ENCODE measurements at regions not wholly inside any gene's neighbourhood (a gene's known extent, or its start where the extent isn't known, plus 50 kb on each side); places are given as distances from the start of the nearest gene placed in this dataset.

- CTCF ChIA-PET (ENCODE audit: partially characterized antibody) = interaction anchor here (0.6 to 2.5 kb wide), 12 partner anchors 11 to 425 kb away, joined by 3 to 17 read pairs (median 5); no protein-coding TSS in a partner anchor
These were observed 189.2 kb downstream of the PLPP4 start for GRCh38 chr10:120646159-120646732.

More at GRCh38 chr10:120646159-120646732, 189.2 kb downstream of the PLPP4 start:
- Histone ChIP-seq H4K8ac (ENCODE audit: extremely low read depth, insufficient read depth, low read length) (no peak overlapping the region), H3K36me3 (ENCODE audit: control insufficient read depth in 2 of 4, insufficient read depth in 4 of 4, low read length in 3 of 4) (no peaks in the 10 kb centered on the region), H2AFZ (ENCODE audit: low read length) (no peak overlapping the region), H3K23me2 (ENCODE audit: low read depth, low read length) (no peaks in the 10 kb centered on the region; the same call in 1 of the 2 replicates), H3K9me3 (ENCODE audit: insufficient read depth in 2 of 2, low read depth in 1 of 2, low read length in 1 of 2) (no peaks in the 10 kb centered on the region), H4K20me1 (replicated peaks in 1 of 2; ENCODE audit: control insufficient read depth in 1 of 2, insufficient read depth in 2 of 2, low read length in 2 of 2) (no peaks in the 10 kb centered on the region), H3K4me2 (ENCODE audit: insufficient read depth in 1 of 2, low read depth in 2 of 2, low read length in 2 of 2) (peak overlapping the region in 1 of 2 experiments; percentile 19; a peak in 2 of 4 replicates), H3K79me1 (ENCODE audit: low read depth, low read length) (no peaks in the 10 kb centered on the region), H3K4ac (replicated peaks; ENCODE audit: insufficient read length, low read depth, low read length) (no peak overlapping the region), H3K27ac (ENCODE audit: low read depth, low read length) (no peak overlapping the region), H2BK20ac (ENCODE audit: low read length) (peak overlapping the region; percentile 93; the same call in 1 of the 2 replicates), H2BK15ac (ENCODE audit: low read length) (no peak overlapping the region), H3K56ac (replicated peaks; ENCODE audit: insufficient read length, low read depth, low read length) (no peak overlapping the region), H3K9ac (replicated peaks in 1 of 4; ENCODE audit: extremely low read depth in 1 of 4, low read depth in 3 of 4, low read length in 3 of 4) (no peak overlapping the region), H2BK5ac (ENCODE audit: low read depth, low read length) (no peak overlapping the region; the same call in 1 of the 2 replicates), H3K4me1 (replicated peaks in 1 of 4; ENCODE audit: control insufficient read depth in 3 of 4, insufficient read depth in 4 of 4, low read length in 3 of 4) (peaks cover 5 to 18% (median 12%) of the 10 kb centered on the region in 4 experiments), H4K5ac (ENCODE audit: insufficient read length, low read depth, low read length) (no peak overlapping the region), H2BK120ac (replicated peaks; ENCODE audit: low read depth, low read length) (no peak overlapping the region), H3K18ac (ENCODE audit: extremely low read depth, low read length) (peak overlapping the region; percentile 71; the same call in 1 of the 2 replicates), H2AK5ac (ENCODE audit: low read depth, low read length) (no peak overlapping the region), H3K79me2 (ENCODE audit: control insufficient read depth in 1 of 2, insufficient read depth in 2 of 2, low read length in 2 of 2) (no peaks in the 10 kb centered on the region), H3K4me3 (ENCODE audit: extremely low read depth in 1 of 4, insufficient read depth in 2 of 4, low read depth in 3 of 4, low read length in 4 of 4) (no peak overlapping the region), H3K23ac (ENCODE audit: insufficient read length) (no peak overlapping the region), H3K14ac (ENCODE audit: insufficient read length) (no peak overlapping the region), H3K27me3 (replicated peaks in 1 of 4; ENCODE audit: control insufficient read depth in 3 of 4, extremely low read depth in 1 of 4, insufficient read depth in 3 of 4, low read length in 3 of 4) (peaks cover 0 to 18% (median 14%) of the 10 kb centered on the region in 4 experiments; a peak in 5 of 7 replicates), H2BK12ac (ENCODE audit: low read depth, low read length) (peak overlapping the region; percentile 95; the same call in 1 of the 2 replicates), H4K91ac (replicated peaks; ENCODE audit: insufficient read length, low read length) (no peak overlapping the region)
- DNase-seq (ENCODE audit: low read depth in 1 of 2, low spot score in 2 of 2) (no peak), FAIRE-seq (no peak)
- POLR2A ChIA-PET (ENCODE audit: partially characterized antibody) = interaction anchor here (0.9 to 1.5 kb wide), 2 partner anchors 11 to 22 kb away, joined by 3 to 4 read pairs; no protein-coding TSS in a partner anchor
- WGBS, 2 experiments (ENCODE audit: extremely low coverage in 1 of 2, insufficient coverage in 1 of 2, insufficient read length in 1 of 2, insufficient replicate concordance in 2 of 2, low coverage in 1 of 2, low lambda C conversion rate in 2 of 2, missing lambda C conversion rate in 1 of 2) = 72% methylated on average over 6 of the region's 6 CpGs; no CpG with 5 or more reads in 1 of the 2 experiments
- TF ChIP-seq GTF2F1 (IDR thresholded peaks at IDR 0.05; ENCODE audit: borderline replicate concordance, low read depth, low read length) (no peak), PHF8 (conservative IDR thresholded peaks at IDR 0.05; ENCODE audit: low read depth, low read length) (no peak), ATF2 (IDR thresholded peaks at IDR 0.05; ENCODE audit: low read length) (no peak)

Data from H1 (cell line).